Fibroblast of pulmonary artery (primary cell): ENCODE measurements at regions not wholly inside any gene's neighbourhood (a gene's known extent, or its start where the extent isn't known, plus 50 kb on each side); places are given as distances from the start of the nearest gene placed in this dataset.
"Not testable (repeated sequence)": the region's sequence is repeated elsewhere in the genome, so short reads cannot be mapped to it uniquely, and the experiment has no call there.

Source experiments
- DNase-seq: peaks from one replicate; pipeline ENCODE4 v3.0.0-alpha.2; 2010; ENCODE audit warnings: low read depth
- H3K4me3 ChIP-seq: replicated peaks from 2 replicates; pipeline ENCODE4 v1.5.1; 2011; ENCODE audit warnings: low read depth, mild to moderate bottlenecking, control low read depth, low read length, moderate library complexity
- CTCF ChIP-seq: IDR thresholded peaks from 2 replicates; pipeline ENCODE4 v1.5.1; 2011; ENCODE audit warnings: mild to moderate bottlenecking, control low read depth, low read length, inconsistent platforms; ENCODE audit errors: missing control alignments

GRCh38 chr7:26424319-26424718 lies 132.7 kb downstream of the SNX10 start:
- not testable (repeated sequence) for H3K4me3 ChIP-seq, DNase-seq

- H3K4me3 ChIP-seq: no peak overlapping the region
- no peak for TF ChIP-seq CTCF
- DNase-seq: no peak
Observed at GRCh38 chr7:26425655-26426054, 134.0 kb downstream of the SNX10 start.

- no peak for TF ChIP-seq CTCF
- H3K4me3 ChIP-seq: no peak overlapping the region
- no peak for DNase-seq
Observed at GRCh38 chr7:26426096-26426495, 134.4 kb downstream of the SNX10 start.

GRCh38 chr7:26428571-26428970 lies 136.9 kb downstream of the SNX10 start:
- no peak overlapping the region for H3K4me3 ChIP-seq
- no peak for TF ChIP-seq CTCF
- DNase-seq: no peak

- no peak overlapping the region for H3K4me3 ChIP-seq
- DNase-seq: no peak
- no peak for TF ChIP-seq CTCF
Observed at GRCh38 chr7:26429168-26429567, 137.5 kb downstream of the SNX10 start.

- no peak for TF ChIP-seq CTCF
- no peak overlapping the region for H3K4me3 ChIP-seq
- DNase-seq: no peak
Observed at GRCh38 chr7:26434974-26435373, 143.3 kb downstream of the SNX10 start.

- DNase-seq: no peak
- no peak for TF ChIP-seq CTCF
Observed at GRCh38 chr7:26437003-26437532, 145.4 kb downstream of the SNX10 start.

More at GRCh38 chr7:26437003-26437532, 145.4 kb downstream of the SNX10 start:
- H3K4me3 ChIP-seq: no peak overlapping the region
